ENCODE measurements at regions not wholly inside any gene's neighbourhood (a gene's known extent, or its start where the extent isn't known, plus 50 kb on each side); places are given as distances from the start of the nearest gene placed in this dataset.

- Histone ChIP-seq H3K4ac (replicated peaks; ENCODE audit: insufficient read length, low read depth, low read length) (no peak overlapping the region), H2BK15ac (ENCODE audit: low read length) (no peak overlapping the region), H4K20me1 (replicated peaks in 1 of 2; ENCODE audit: control insufficient read depth in 1 of 2, insufficient read depth in 2 of 2, low read length in 2 of 2) (no peaks in the 10 kb centered on the region), H2AFZ (ENCODE audit: low read length) (no peak overlapping the region), H3K27me3 (replicated peaks in 1 of 4; ENCODE audit: control insufficient read depth in 3 of 4, extremely low read depth in 1 of 4, insufficient read depth in 3 of 4, low read length in 3 of 4) (no peaks in the 10 kb centered on the region; a peak in 1 of 7 replicates), H3K56ac (replicated peaks; ENCODE audit: insufficient read length, low read depth, low read length) (no peak overlapping the region), H4K5ac (ENCODE audit: insufficient read length, low read depth, low read length) (no peak overlapping the region), H3K27ac (ENCODE audit: low read depth, low read length) (no peak overlapping the region), H3K4me1 (replicated peaks in 1 of 4; ENCODE audit: control insufficient read depth in 3 of 4, insufficient read depth in 4 of 4, low read length in 3 of 4) (no peaks in the 10 kb centered on the region; a peak in 1 of 7 replicates), H2BK120ac (replicated peaks; ENCODE audit: low read depth, low read length) (no peak overlapping the region), H3K14ac (ENCODE audit: insufficient read length) (no peak overlapping the region), H3K23ac (ENCODE audit: insufficient read length) (no peak overlapping the region), H2BK12ac (ENCODE audit: low read depth, low read length) (no peak overlapping the region), H3K36me3 (ENCODE audit: control insufficient read depth in 2 of 4, insufficient read depth in 4 of 4, low read length in 3 of 4) (no peaks in the 10 kb centered on the region), H2BK5ac (ENCODE audit: low read depth, low read length) (no peak overlapping the region), H3K79me1 (ENCODE audit: low read depth, low read length) (no peaks in the 10 kb centered on the region), H4K8ac (ENCODE audit: extremely low read depth, insufficient read depth, low read length) (no peak overlapping the region), H3K23me2 (ENCODE audit: low read depth, low read length) (0 out of 2 replicates have a peak, but pooled peaks cover 1% of the 10 kb centered on the region), H2BK20ac (ENCODE audit: low read length) (no peak overlapping the region), H3K79me2 (ENCODE audit: control insufficient read depth in 1 of 2, insufficient read depth in 2 of 2, low read length in 2 of 2) (no peaks in the 10 kb centered on the region), H3K18ac (ENCODE audit: extremely low read depth, low read length) (no peak overlapping the region), H2AK5ac (ENCODE audit: low read depth, low read length) (no peak overlapping the region), H3K9me3 (ENCODE audit: insufficient read depth in 2 of 2, low read depth in 1 of 2, low read length in 1 of 2) (no peaks in the 10 kb centered on the region), H4K91ac (replicated peaks; ENCODE audit: insufficient read length, low read length) (no peak overlapping the region), H3K4me3 (ENCODE audit: extremely low read depth in 1 of 4, insufficient read depth in 2 of 4, low read depth in 3 of 4, low read length in 4 of 4) (no peak overlapping the region), H3K9ac (replicated peaks in 1 of 4; ENCODE audit: extremely low read depth in 1 of 4, low read depth in 3 of 4, low read length in 3 of 4) (no peak overlapping the region), H3K4me2 (ENCODE audit: insufficient read depth in 1 of 2, low read depth in 2 of 2, low read length in 2 of 2) (no peak overlapping the region)
- FAIRE-seq (no peak), DNase-seq (ENCODE audit: low read depth in 1 of 2, low spot score in 2 of 2) (no peak)
- CTCF ChIA-PET (ENCODE audit: partially characterized antibody) = no interaction called here
- WGBS, 2 experiments (ENCODE audit: extremely low coverage in 1 of 2, insufficient coverage in 1 of 2, insufficient read length in 1 of 2, insufficient replicate concordance in 2 of 2, low coverage in 1 of 2, low lambda C conversion rate in 2 of 2, missing lambda C conversion rate in 1 of 2) = 94% methylated on average over 4 of the region's 4 CpGs; no CpG with 5 or more reads in 1 of the 2 experiments
- TF ChIP-seq TEAD4 (IDR thresholded peaks at IDR 0.05; ENCODE audit: low read depth, low read length) (no peak), KDM1A (IDR thresholded peaks at IDR 0.05; ENCODE audit: borderline replicate concordance, low read length) (no peak), HDAC2 (IDR thresholded peaks at IDR 0.05; ENCODE audit: borderline replicate concordance in 1 of 2, low read depth in 2 of 2, low read length in 2 of 2) (no peak), BRCA1 (IDR thresholded peaks at IDR 0.05; ENCODE audit: low read depth, low read length) (no peak), SIN3A (conservative IDR thresholded peaks at IDR 0.05 in 1 of 2, IDR thresholded peaks at IDR 0.05 in 1 of 2; ENCODE audit: low read depth in 1 of 2, low read length in 2 of 2) (no peak), RXRA (IDR thresholded peaks at IDR 0.05; ENCODE audit: insufficient read depth, low read depth, low read length) (no peak), RFX5 (IDR thresholded peaks at IDR 0.05; ENCODE audit: borderline replicate concordance, low read depth, low read length) (no peak), SUZ12 (IDR thresholded peaks at IDR 0.05; ENCODE audit: low read length) (no peak)
- POLR2A ChIA-PET (ENCODE audit: partially characterized antibody) = no interaction called here
Observed at GRCh38 chr20:60624066-60624465, 628.0 kb upstream of the CDH4 start.

All from H1 (cell line).